H1 (cell line): ENCODE measurements at regions not wholly inside any gene's neighbourhood (a gene's known extent, or its start where the extent isn't known, plus 50 kb on each side); places are given as distances from the start of the nearest gene placed in this dataset.
A peak's percentile ranks its signal among the peaks of the same experiment; 100 is the strongest.

ENCODE experiments used
- ATF3 ChIP-seq: IDR thresholded peaks from 2 replicates; pipeline ENCODE4 v1.6.1; 2011; ENCODE audit warnings: low read depth, mild to moderate bottlenecking, low read length; ENCODE audit not compliant: insufficient read depth
- BACH1 ChIP-seq: IDR thresholded peaks from 2 replicates; pipeline ENCODE4 v1.6.1; 2012; ENCODE audit warnings: low read length, improper control_type of control experiment
- MAX ChIP-seq: IDR thresholded peaks from 2 replicates; pipeline ENCODE4 v1.6.1; 2012; ENCODE audit warnings: inconsistent platforms
- RAD21 ChIP-seq, 2 experiments: IDR thresholded peaks in 1 of 2; conservative IDR thresholded peaks in 1 of 2; 2 replicates each; pipeline ENCODE4 v1.6.1; 2011; ENCODE audit warnings: low read depth in 2 of 2, low read length in 2 of 2, improper control_type of control experiment in 1 of 2, inconsistent platforms in 1 of 2, mild to moderate bottlenecking in 1 of 2, moderate library complexity in 1 of 2
- SUZ12 ChIP-seq: fragments of 200-600 bp; sonication (generic); IDR thresholded peaks from 2 replicates; pipeline ENCODE4 v1.6.1; 2012; ENCODE audit warnings: mild to moderate bottlenecking, inconsistent platforms, low read length, moderate library complexity, mixed read lengths
- TBP ChIP-seq: IDR thresholded peaks from 2 replicates; pipeline ENCODE4 v1.6.1; 2011; ENCODE audit warnings: low read depth, low read length, improper control_type of control experiment

DNA sequence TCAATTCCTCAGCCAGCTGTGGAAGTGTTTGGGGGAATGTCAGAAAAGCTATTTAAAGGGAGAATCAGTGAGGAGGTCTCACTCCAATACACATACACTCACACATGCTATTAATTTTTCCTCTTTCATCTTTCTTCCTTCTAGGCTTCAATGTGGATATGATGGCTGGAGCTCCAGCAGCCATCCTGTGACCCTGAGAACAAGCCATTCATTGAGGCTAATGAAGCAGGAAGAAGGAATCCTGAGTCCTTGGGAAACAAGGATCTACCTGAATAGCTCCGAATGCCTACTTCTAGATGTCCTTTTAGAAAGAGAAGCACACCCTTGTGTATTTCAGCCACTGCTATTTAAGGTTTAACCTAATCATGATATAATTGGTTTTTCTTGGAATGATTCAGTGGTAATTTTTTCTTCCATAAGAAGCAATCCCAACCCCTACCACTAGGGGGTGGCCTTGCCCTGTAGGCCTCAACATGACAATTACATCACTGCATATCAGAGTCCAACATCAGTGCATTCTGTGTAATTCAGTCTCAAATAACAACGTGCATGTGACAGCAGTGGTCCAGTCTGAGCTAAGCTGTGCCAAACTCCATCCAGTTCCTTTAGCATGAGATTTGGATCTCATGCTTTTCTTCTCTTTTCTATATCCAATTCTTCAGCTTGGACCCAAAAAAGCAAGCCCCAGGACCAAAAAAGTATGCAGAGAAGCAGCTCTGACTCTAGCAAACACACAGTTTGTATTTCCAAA is 85.3 kb upstream of the ANKRD1 start (continued):
- TF ChIP-seq MAX (no peak), RAD21 (IDR thresholded peaks at IDR 0.05 in 1 of 2, conservative IDR thresholded peaks at IDR 0.05 in 1 of 2; ENCODE audit: low read depth in 2 of 2, low read length in 2 of 2) (peak; percentile 92 to 93), ATF3 (0 out of 2 replicates have a peak, but pooled peaks have one; percentile 52), TBP (no peak), SUZ12 (no peak), BACH1 (no peak)
